ENCODE measurements at regions not wholly inside any gene's neighbourhood (a gene's known extent, or its start where the extent isn't known, plus 50 kb on each side); places are given as distances from the start of the nearest gene placed in this dataset.

GRCh38 chr9:118059484-118060278, 355.5 kb downstream of the TLR4 start:
- peak; percentile 10 to 12 for DNase-seq (ENCODE audit: low read depth in 2 of 2)

GRCh38 chr9:118083161-118083560, 379.0 kb downstream of the TLR4 start:
- H2AFZ ChIP-seq (ENCODE audit: low read length) = no peak overlapping the region
- H3K9ac ChIP-seq (ENCODE audit: insufficient read depth, low read length) = no peak overlapping the region
- H3K27me3 ChIP-seq (ENCODE audit: control insufficient read depth, insufficient read depth, low read length) = no peaks in the 10 kb centered on the region
- H3K4me3 ChIP-seq (replicated peaks in 1 of 4; ENCODE audit: control extremely low read depth in 1 of 4, insufficient read depth in 1 of 4, low read depth in 3 of 4, low read length in 4 of 4) = no peak overlapping the region
- no peak overlapping the region for H3K27ac ChIP-seq (ENCODE audit: insufficient read depth, low read length)
- H3K79me2 ChIP-seq (ENCODE audit: control insufficient read depth, insufficient read depth, low read length) = no peaks in the 10 kb centered on the region
- no peaks in the 10 kb centered on the region for H3K36me3 ChIP-seq (ENCODE audit: control insufficient read depth, insufficient read depth, low read length)
- no peak overlapping the region for H3K4me2 ChIP-seq (ENCODE audit: extremely low read depth, insufficient read depth, low read length)
- TF ChIP-seq EZH2 (IDR thresholded peaks at IDR 0.05; ENCODE audit: low read length, missing control alignments) (no peak), CTCF (conservative IDR thresholded peaks at IDR 0.05 in 1 of 2, IDR thresholded peaks at IDR 0.05 in 1 of 2; ENCODE audit: low read depth in 1 of 2, low read length in 2 of 2) (no peak)
- no peaks in the 10 kb centered on the region for H3K9me3 ChIP-seq (ENCODE audit: control insufficient read depth, insufficient read depth, low read depth, low read length)
- H3K4me1 ChIP-seq (ENCODE audit: control insufficient read depth, extremely low read depth, insufficient read depth, low read length) = no peaks in the 10 kb centered on the region
- H4K20me1 ChIP-seq (ENCODE audit: control insufficient read depth, extremely low read depth, insufficient read depth, low read length) = no peaks in the 10 kb centered on the region
- no peak for DNase-seq (ENCODE audit: low read depth in 2 of 2)

More at GRCh38 chr9:118059484-118060278, 355.5 kb downstream of the TLR4 start:
- H3K36me3 ChIP-seq (ENCODE audit: control insufficient read depth, insufficient read depth, low read length) = no peaks in the 10 kb centered on the region
- H3K27me3 ChIP-seq (ENCODE audit: control insufficient read depth, insufficient read depth, low read length) = no peaks in the 10 kb centered on the region
- no peak overlapping the region for H3K4me2 ChIP-seq (ENCODE audit: extremely low read depth, insufficient read depth, low read length)
- no peak overlapping the region for H3K9ac ChIP-seq (ENCODE audit: insufficient read depth, low read length)
- no peaks in the 10 kb centered on the region for H3K4me1 ChIP-seq (ENCODE audit: control insufficient read depth, extremely low read depth, insufficient read depth, low read length)
- no peak overlapping the region for H3K27ac ChIP-seq (ENCODE audit: insufficient read depth, low read length)
- no peak overlapping the region for H2AFZ ChIP-seq (ENCODE audit: low read length)
- no peaks in the 10 kb centered on the region for H3K9me3 ChIP-seq (ENCODE audit: control insufficient read depth, insufficient read depth, low read depth, low read length)
- no peak overlapping the region for H3K4me3 ChIP-seq (replicated peaks in 1 of 4; ENCODE audit: control extremely low read depth in 1 of 4, insufficient read depth in 1 of 4, low read depth in 3 of 4, low read length in 4 of 4)
- TF ChIP-seq EZH2 (IDR thresholded peaks at IDR 0.05; ENCODE audit: low read length, missing control alignments) = no peak
- TF ChIP-seq CTCF (conservative IDR thresholded peaks at IDR 0.05 in 1 of 2, IDR thresholded peaks at IDR 0.05 in 1 of 2; ENCODE audit: low read depth in 1 of 2, low read length in 2 of 2) = no peak
- no peaks in the 10 kb centered on the region for H4K20me1 ChIP-seq (ENCODE audit: control insufficient read depth, extremely low read depth, insufficient read depth, low read length)
- no peaks in the 10 kb centered on the region for H3K79me2 ChIP-seq (ENCODE audit: control insufficient read depth, insufficient read depth, low read length)

- DNase-seq (ENCODE audit: low read depth in 2 of 2) = no peak
- Histone ChIP-seq H3K4me2 (ENCODE audit: extremely low read depth, insufficient read depth, low read length) (no peak overlapping the region), H3K4me1 (ENCODE audit: control insufficient read depth, extremely low read depth, insufficient read depth, low read length) (no peaks in the 10 kb centered on the region), H3K4me3 (replicated peaks in 1 of 4; ENCODE audit: control extremely low read depth in 1 of 4, insufficient read depth in 1 of 4, low read depth in 3 of 4, low read length in 4 of 4) (no peak overlapping the region), H3K27ac (ENCODE audit: insufficient read depth, low read length) (no peak overlapping the region), H3K27me3 (ENCODE audit: control insufficient read depth, insufficient read depth, low read length) (no peaks in the 10 kb centered on the region), H3K79me2 (ENCODE audit: control insufficient read depth, insufficient read depth, low read length) (no peaks in the 10 kb centered on the region), H3K9me3 (ENCODE audit: control insufficient read depth, insufficient read depth, low read depth, low read length) (no peaks in the 10 kb centered on the region), H3K36me3 (ENCODE audit: control insufficient read depth, insufficient read depth, low read length) (no peaks in the 10 kb centered on the region), H2AFZ (ENCODE audit: low read length) (no peak overlapping the region), H4K20me1 (ENCODE audit: control insufficient read depth, extremely low read depth, insufficient read depth, low read length) (no peaks in the 10 kb centered on the region), H3K9ac (ENCODE audit: insufficient read depth, low read length) (no peak overlapping the region)
- TF ChIP-seq CTCF (conservative IDR thresholded peaks at IDR 0.05 in 1 of 2, IDR thresholded peaks at IDR 0.05 in 1 of 2; ENCODE audit: low read depth in 1 of 2, low read length in 2 of 2) (no peak), EZH2 (IDR thresholded peaks at IDR 0.05; ENCODE audit: low read length, missing control alignments) (no peak)
Observed at GRCh38 chr9:118088090-118088489, 383.9 kb downstream of the TLR4 start.
